SK-N-SH (cell line): ENCODE measurements at regions not wholly inside any gene's neighbourhood (a gene's known extent, or its start where the extent isn't known, plus 50 kb on each side); places are given as distances from the start of the nearest gene placed in this dataset.

ENCODE experiments used
- CTCF ChIA-PET: fragments of 300-600, 350-600 bp; formaldehyde crosslinking; extraction: SDS; loops from one replicate; lab custom pipeline; 2021; lab: Yijun Ruan, JAX
- POLR2A ChIA-PET: fragments of 350-600 bp; sonication (Branson Sonifier 250); formaldehyde crosslinking; extraction: SDS; loops from one replicate; lab custom pipeline; 2020; ENCODE audit warnings: antibody characterized with exemption, inconsistent platforms; lab: Yijun Ruan, JAX
- DNase-seq: peaks from one replicate; pipeline ENCODE4 v3.0.0; 2012
- H2AFZ ChIP-seq: fragments of 200-600 bp; sonication (generic); 2 replicates; pipeline ENCODE4 v1.8.1; 2016; ENCODE audit warnings: antibody characterized with exemption, mild to moderate bottlenecking, low read depth
- H3F3A ChIP-seq: fragments of 200-600 bp; sonication (generic); replicated peaks from 2 replicates; pipeline ENCODE3; 2016; ENCODE audit warnings: antibody characterized with exemption, mild to moderate bottlenecking; ENCODE audit not compliant: insufficient read depth
- H3K27ac ChIP-seq, 2 experiments: fragments of 200-500 bp in 1 of 2; fragments of 200-600 bp in 1 of 2; sonication (Bioruptor generic) in 1 of 2; sonication (generic), shearing (Covaris generic) in 1 of 2; 2 replicates each; pipeline versions ENCODE4 v1.5.1 to v1.6.1; 2014 to 2016; ENCODE audit warnings: low read depth in 2 of 2, inconsistent platforms in 1 of 2, low read length in 1 of 2, mild to moderate bottlenecking in 1 of 2, mixed read lengths in 1 of 2
- H3K27me3 ChIP-seq: fragments of 200-600 bp; sonication (generic), shearing (Covaris generic); 2 replicates; pipeline ENCODE4 v1.6.1; 2016; ENCODE audit warnings: mixed run types; ENCODE audit not compliant: insufficient read depth
- H3K36me3 ChIP-seq, 2 experiments: fragments of 200-500 bp in 1 of 2; fragments of 200-600 bp in 1 of 2; sonication (Bioruptor generic) in 1 of 2; sonication (generic) in 1 of 2; replicated peaks in 1 of 2; 2 replicates each; pipeline versions ENCODE3 to v1.5.1; 2014 to 2016; ENCODE audit warnings: low read length in 1 of 2, mild to moderate bottlenecking in 1 of 2; ENCODE audit not compliant: insufficient read depth in 2 of 2, control insufficient read depth in 1 of 2
- H3K4me1 ChIP-seq, 2 experiments: fragments of 200-500 bp in 1 of 2; fragments of 200-600 bp in 1 of 2; sonication (Bioruptor generic) in 1 of 2; sonication (generic), shearing (Covaris generic) in 1 of 2; 2 replicates each; pipeline versions ENCODE4 v1.5.1 to v1.6.1; 2014 to 2016; ENCODE audit warnings: low read depth in 1 of 2, low read length in 1 of 2, mixed run types in 1 of 2; ENCODE audit not compliant: insufficient read depth in 2 of 2, control insufficient read depth in 1 of 2
- H3K4me2 ChIP-seq: fragments of 200-600 bp; sonication (generic), shearing (Covaris generic); 2 replicates; pipeline ENCODE4 v1.6.1; 2017; ENCODE audit warnings: mixed run types
- H3K4me3 ChIP-seq, 2 experiments: fragments of 200-500 bp in 1 of 2; fragments of 200-600 bp in 1 of 2; sonication (Bioruptor generic) in 1 of 2; sonication (generic), shearing (Covaris generic) in 1 of 2; 2 replicates each; pipeline versions ENCODE4 v1.5.1 to v1.8.1; 2014 to 2016; ENCODE audit warnings: low read depth in 2 of 2, inconsistent platforms in 1 of 2, low read length in 1 of 2, mild to moderate bottlenecking in 1 of 2, mixed read lengths in 1 of 2, moderate library complexity in 1 of 2
- H3K79me2 ChIP-seq: fragments of 200-600 bp; sonication (generic); 2 replicates; pipeline ENCODE4 v1.8.1; 2017; ENCODE audit warnings: mild to moderate bottlenecking; ENCODE audit not compliant: insufficient read depth
- H3K9ac ChIP-seq: fragments of 200-600 bp; sonication (generic); 2 replicates; pipeline ENCODE4 v1.6.1; 2017; ENCODE audit warnings: mixed run types
- H3K9me2 ChIP-seq: fragments of 200-600 bp; sonication (generic); 2 replicates; pipeline ENCODE4 v1.6.1; 2017; ENCODE audit warnings: mixed run types
- H3K9me3 ChIP-seq: fragments of 200-600 bp; sonication (generic); 2 replicates; pipeline ENCODE4 v1.6.1; 2017; ENCODE audit warnings: mixed run types, mild to moderate bottlenecking, moderate library complexity
- H4K20me1 ChIP-seq: fragments of 200-600 bp; sonication (generic); 2 replicates; pipeline ENCODE4 v1.6.1; 2017; ENCODE audit warnings: mild to moderate bottlenecking, mixed run types; ENCODE audit not compliant: insufficient read depth
- CHD2 ChIP-seq: fragments of 150-350 bp; IDR thresholded peaks from 2 replicates; pipeline ENCODE4 v1.6.1; 2018; ENCODE audit warnings: low read length; ENCODE audit not compliant: partially characterized antibody
- CTCF ChIP-seq: fragments of 200-600 bp; sonication (generic); IDR thresholded peaks from 2 replicates; pipeline ENCODE4 v1.6.1; 2017; ENCODE audit warnings: antibody characterized with exemption, mild to moderate bottlenecking, moderate library complexity
- ELF1 ChIP-seq: IDR thresholded peaks from 2 replicates; pipeline ENCODE4 v1.4.0; 2012
- EZH2phosphoT487 ChIP-seq: fragments of 200-600 bp; sonication (generic); IDR thresholded peaks from 2 replicates; pipeline ENCODE4 v1.6.1; 2017; ENCODE audit warnings: low read depth, mixed run types, mild to moderate bottlenecking, antibody characterized with exemption, moderate library complexity, borderline replicate concordance
- FOSL2 ChIP-seq: IDR thresholded peaks from 2 replicates; pipeline ENCODE4 v1.4.0; 2012; ENCODE audit warnings: low read depth, mild to moderate bottlenecking, moderate library complexity, borderline replicate concordance
- GABPA ChIP-seq: IDR thresholded peaks from 2 replicates; pipeline ENCODE4 v1.4.0; 2012; ENCODE audit warnings: low read depth, mild to moderate bottlenecking
- GATA2 ChIP-seq: sonication (generic); formaldehyde crosslinking; IDR thresholded peaks from 2 replicates; pipeline ENCODE4 v1.5.0; 2020; ENCODE audit warnings: mild to moderate bottlenecking, missing genetic modification reagents
- IRF3 ChIP-seq: fragments of 150-350 bp; IDR thresholded peaks from 2 replicates; pipeline ENCODE4 v1.6.1; 2016; ENCODE audit warnings: mild to moderate bottlenecking, low read depth, low read length
- JUND ChIP-seq: IDR thresholded peaks from 2 replicates; pipeline ENCODE4 v1.4.0; 2012
- MAX ChIP-seq: IDR thresholded peaks from 2 replicates; pipeline ENCODE4 v1.4.0; 2012; ENCODE audit warnings: low read depth
- MXI1 ChIP-seq: IDR thresholded peaks from 2 replicates; pipeline ENCODE4 v1.6.1; 2012; ENCODE audit warnings: mild to moderate bottlenecking, low read depth, low read length, improper control_type of control experiment
- NFIC ChIP-seq: IDR thresholded peaks from 2 replicates; pipeline ENCODE4 v1.4.0; 2012; ENCODE audit warnings: borderline replicate concordance
- RAD21 ChIP-seq: IDR thresholded peaks from 2 replicates; pipeline ENCODE4 v1.6.1; 2012; ENCODE audit warnings: mild to moderate bottlenecking, low read length
- RFX5 ChIP-seq: IDR thresholded peaks from 2 replicates; pipeline ENCODE4 v1.6.1; 2012; ENCODE audit warnings: mild to moderate bottlenecking, improper control_type of control experiment, low read length
- RXRA ChIP-seq: IDR thresholded peaks from 2 replicates; pipeline ENCODE4 v1.4.0; 2012; ENCODE audit warnings: low read depth, mild to moderate bottlenecking, borderline replicate concordance
- TAF1 ChIP-seq: IDR thresholded peaks from 2 replicates; pipeline ENCODE4 v1.6.1; 2012; ENCODE audit warnings: low read depth, mild to moderate bottlenecking, low read length, moderate library complexity, borderline replicate concordance
- TCF12 ChIP-seq: IDR thresholded peaks from 2 replicates; pipeline ENCODE4 v1.4.0; 2012
- YY1 ChIP-seq: IDR thresholded peaks from 2 replicates; pipeline ENCODE4 v1.4.0; 2012; ENCODE audit warnings: low read depth, mild to moderate bottlenecking
- WGBS: methylation state at CpG from one replicate; pipeline ENCODE4 v1.1.6; 2017; ENCODE audit warnings: low lambda C conversion rate; 5-methylcytosine and 5-hydroxymethylcytosine counted together
- TF ChIP-seq, protein P1 (sequence below): IDR thresholded peaks from 2 replicates; pipeline ENCODE4; 2012
- TF ChIP-seq, protein P2 (sequence below): IDR thresholded peaks from 2 replicates; pipeline ENCODE4 v1.6.1; 2012; ENCODE audit warnings: mild to moderate bottlenecking, low read depth, low read length, moderate library complexity

- WGBS: 69% methylated on average over 23 of the region's 25 CpGs
- H3K27me3 ChIP-seq: peaks cover 4% of the 10 kb centered on the region; the same call in 1 of the 2 replicates
Observed at GRCh38 chr22:26914519-26915185, 257.3 kb downstream of the MIAT start.

GRCh38 chr22:26916236-26916635 lies 258.8 kb downstream of the MIAT start:
- TF ChIP-seq JUND (no peak), EZH2phosphoT487 (no peak), RAD21 (no peak), RFX5 (no peak), TCF12 (no peak), GABPA (no peak), CHD2 (no peak), CTCF (no peak), RXRA (no peak), MAX (no peak), IRF3 (no peak), NFIC (no peak), TAF1 (no peak), ELF1 (no peak), YY1 (no peak), MXI1 (no peak), FOSL2 (no peak)
- TF ChIP-seq, protein P1, sequence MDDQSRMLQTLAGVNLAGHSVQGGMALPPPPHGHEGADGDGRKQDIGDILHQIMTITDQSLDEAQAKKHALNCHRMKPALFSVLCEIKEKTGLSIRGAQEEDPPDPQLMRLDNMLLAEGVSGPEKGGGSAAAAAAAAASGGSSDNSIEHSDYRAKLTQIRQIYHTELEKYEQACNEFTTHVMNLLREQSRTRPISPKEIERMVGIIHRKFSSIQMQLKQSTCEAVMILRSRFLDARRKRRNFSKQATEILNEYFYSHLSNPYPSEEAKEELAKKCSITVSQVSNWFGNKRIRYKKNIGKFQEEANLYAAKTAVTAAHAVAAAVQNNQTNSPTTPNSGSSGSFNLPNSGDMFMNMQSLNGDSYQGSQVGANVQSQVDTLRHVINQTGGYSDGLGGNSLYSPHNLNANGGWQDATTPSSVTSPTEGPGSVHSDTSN: no peak
- TF ChIP-seq, protein P2, sequence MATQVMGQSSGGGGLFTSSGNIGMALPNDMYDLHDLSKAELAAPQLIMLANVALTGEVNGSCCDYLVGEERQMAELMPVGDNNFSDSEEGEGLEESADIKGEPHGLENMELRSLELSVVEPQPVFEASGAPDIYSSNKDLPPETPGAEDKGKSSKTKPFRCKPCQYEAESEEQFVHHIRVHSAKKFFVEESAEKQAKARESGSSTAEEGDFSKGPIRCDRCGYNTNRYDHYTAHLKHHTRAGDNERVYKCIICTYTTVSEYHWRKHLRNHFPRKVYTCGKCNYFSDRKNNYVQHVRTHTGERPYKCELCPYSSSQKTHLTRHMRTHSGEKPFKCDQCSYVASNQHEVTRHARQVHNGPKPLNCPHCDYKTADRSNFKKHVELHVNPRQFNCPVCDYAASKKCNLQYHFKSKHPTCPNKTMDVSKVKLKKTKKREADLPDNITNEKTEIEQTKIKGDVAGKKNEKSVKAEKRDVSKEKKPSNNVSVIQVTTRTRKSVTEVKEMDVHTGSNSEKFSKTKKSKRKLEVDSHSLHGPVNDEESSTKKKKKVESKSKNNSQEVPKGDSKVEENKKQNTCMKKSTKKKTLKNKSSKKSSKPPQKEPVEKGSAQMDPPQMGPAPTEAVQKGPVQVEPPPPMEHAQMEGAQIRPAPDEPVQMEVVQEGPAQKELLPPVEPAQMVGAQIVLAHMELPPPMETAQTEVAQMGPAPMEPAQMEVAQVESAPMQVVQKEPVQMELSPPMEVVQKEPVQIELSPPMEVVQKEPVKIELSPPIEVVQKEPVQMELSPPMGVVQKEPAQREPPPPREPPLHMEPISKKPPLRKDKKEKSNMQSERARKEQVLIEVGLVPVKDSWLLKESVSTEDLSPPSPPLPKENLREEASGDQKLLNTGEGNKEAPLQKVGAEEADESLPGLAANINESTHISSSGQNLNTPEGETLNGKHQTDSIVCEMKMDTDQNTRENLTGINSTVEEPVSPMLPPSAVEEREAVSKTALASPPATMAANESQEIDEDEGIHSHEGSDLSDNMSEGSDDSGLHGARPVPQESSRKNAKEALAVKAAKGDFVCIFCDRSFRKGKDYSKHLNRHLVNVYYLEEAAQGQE: no peak
- H3K27me3 ChIP-seq: peaks cover 4% of the 10 kb centered on the region; the same call in 1 of the 2 replicates
- no peaks in the 10 kb centered on the region for H3F3A ChIP-seq
- POLR2A ChIA-PET: no interaction called here
- no peak for DNase-seq
- no peaks in the 10 kb centered on the region for H3K9me2 ChIP-seq
- H3K4me1 ChIP-seq: no peaks in the 10 kb centered on the region
- H3K36me3 ChIP-seq: no peaks in the 10 kb centered on the region
- no peak overlapping the region for H3K9ac ChIP-seq
- no peak overlapping the region for H3K4me3 ChIP-seq
- CTCF ChIA-PET: no interaction called here
- no peak overlapping the region for H3K4me2 ChIP-seq
- H3K27ac ChIP-seq: no peak overlapping the region
- H3K9me3 ChIP-seq: no peaks in the 10 kb centered on the region
- H3K79me2 ChIP-seq: no peaks in the 10 kb centered on the region
- no peak overlapping the region for H2AFZ ChIP-seq
- H4K20me1 ChIP-seq: no peaks in the 10 kb centered on the region
- WGBS: 53% methylated on average over 2 of the region's 2 CpGs

More at GRCh38 chr22:26914519-26915185, 257.3 kb downstream of the MIAT start:
- H3K79me2 ChIP-seq: no peaks in the 10 kb centered on the region
- H3K4me1 ChIP-seq: no peaks in the 10 kb centered on the region
- H3K4me3 ChIP-seq: no peak overlapping the region
- H3K9me3 ChIP-seq: no peaks in the 10 kb centered on the region
- no peak overlapping the region for H3K9ac ChIP-seq
- DNase-seq: no peak
- H3K4me2 ChIP-seq: no peak overlapping the region
- H4K20me1 ChIP-seq: no peaks in the 10 kb centered on the region
- ChIA-PET CTCF (no interaction called here), POLR2A (no interaction called here)
- no peaks in the 10 kb centered on the region for H3K9me2 ChIP-seq
- H2AFZ ChIP-seq: no peak overlapping the region
- H3F3A ChIP-seq: no peaks in the 10 kb centered on the region
- H3K27ac ChIP-seq: no peak overlapping the region
- no peaks in the 10 kb centered on the region for H3K36me3 ChIP-seq
- no peak for TF ChIP-seq GATA2
